Hematopoietic multipotent progenitor cell (in vitro differentiated cells): ENCODE measurements at regions not wholly inside any gene's neighbourhood (a gene's known extent, or its start where the extent isn't known, plus 50 kb on each side); places are given as distances from the start of the nearest gene placed in this dataset.

ENCODE experiments used
- DNase-seq, 3 donors: peaks; one replicate each; pipeline ENCODE4 v3.0.0-alpha.2; 2011 to 2015; ENCODE audit warnings: low read depth in 2 of 3, low spot score in 2 of 3

DNA sequence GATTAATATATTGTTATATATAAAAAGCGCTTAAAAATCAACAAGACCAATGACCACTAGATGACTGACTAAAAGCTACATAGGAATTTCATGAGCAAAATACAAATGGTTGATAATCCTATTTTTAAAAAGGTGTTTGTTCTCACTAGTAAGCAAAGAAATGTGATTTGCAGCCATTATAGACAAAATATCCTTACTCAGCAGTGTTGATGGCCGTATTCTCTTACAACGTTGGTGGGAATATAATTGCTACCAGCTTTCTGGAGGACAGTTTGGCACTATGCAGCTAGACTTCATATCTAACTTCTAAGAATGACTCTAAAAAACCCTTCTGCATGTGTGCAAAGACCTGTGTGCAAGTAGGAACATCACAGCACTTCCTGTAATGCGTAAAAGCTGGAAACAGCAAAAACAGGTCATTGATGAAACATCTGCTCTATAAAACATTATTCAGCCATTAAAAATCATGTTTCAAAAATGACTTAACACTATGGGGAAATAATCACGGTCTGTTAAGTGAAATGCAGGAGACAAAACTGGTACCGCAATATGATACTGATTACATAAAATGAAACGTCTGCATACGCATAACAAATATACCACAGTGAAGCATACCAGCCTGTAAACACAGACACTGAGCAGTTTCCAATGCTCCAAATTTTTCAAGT lies 70.1 kb upstream of the LINC01488 start:
- DNase-seq, result no peak

GRCh38 chr11:69413015-69413801 lies 68.3 kb upstream of the LINC01488 start:
- no peak for DNase-seq

DNA sequence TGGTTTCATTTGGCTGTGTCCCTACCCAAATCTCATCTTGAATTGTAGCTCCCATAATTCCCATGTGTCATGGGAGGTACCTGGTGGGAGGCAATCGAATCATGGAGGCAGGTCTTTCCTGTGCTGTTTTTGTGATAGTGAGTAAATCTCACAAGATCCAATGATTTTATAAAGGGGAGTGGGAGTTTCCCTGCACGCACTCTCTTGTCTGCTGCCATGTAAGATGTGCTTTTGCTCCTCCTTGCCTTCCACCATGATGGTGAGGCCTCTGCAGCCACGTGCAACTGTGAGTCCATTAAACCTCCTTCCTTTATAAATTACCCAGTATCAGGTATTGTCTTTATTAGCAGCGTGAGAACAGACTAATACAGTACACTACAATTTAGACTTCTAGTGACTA lies 67.5 kb upstream of the LINC01488 start:
- no peak for DNase-seq

DNA sequence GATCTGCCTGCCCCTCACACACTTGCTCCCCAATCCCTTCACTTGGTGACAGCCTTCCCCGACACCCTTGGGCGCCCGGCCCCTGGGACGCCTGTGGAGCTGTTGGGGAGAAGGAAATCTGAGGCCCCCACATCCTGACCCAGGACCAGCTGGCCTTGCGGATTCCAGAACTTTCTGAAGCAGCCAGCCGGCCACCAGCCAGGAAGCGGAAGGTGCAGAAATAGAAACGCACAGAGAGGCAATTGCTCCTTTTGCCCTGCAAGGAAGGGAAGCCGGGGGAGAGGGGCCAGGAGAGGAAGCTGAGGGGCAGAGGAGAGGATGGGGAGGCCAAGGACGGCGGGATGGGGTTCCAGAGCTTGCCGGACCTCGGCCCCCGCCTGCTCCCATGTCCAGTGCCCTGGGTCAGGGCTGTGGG lies 66.7 kb upstream of the LINC01488 start:
- no peak for DNase-seq

DNA sequence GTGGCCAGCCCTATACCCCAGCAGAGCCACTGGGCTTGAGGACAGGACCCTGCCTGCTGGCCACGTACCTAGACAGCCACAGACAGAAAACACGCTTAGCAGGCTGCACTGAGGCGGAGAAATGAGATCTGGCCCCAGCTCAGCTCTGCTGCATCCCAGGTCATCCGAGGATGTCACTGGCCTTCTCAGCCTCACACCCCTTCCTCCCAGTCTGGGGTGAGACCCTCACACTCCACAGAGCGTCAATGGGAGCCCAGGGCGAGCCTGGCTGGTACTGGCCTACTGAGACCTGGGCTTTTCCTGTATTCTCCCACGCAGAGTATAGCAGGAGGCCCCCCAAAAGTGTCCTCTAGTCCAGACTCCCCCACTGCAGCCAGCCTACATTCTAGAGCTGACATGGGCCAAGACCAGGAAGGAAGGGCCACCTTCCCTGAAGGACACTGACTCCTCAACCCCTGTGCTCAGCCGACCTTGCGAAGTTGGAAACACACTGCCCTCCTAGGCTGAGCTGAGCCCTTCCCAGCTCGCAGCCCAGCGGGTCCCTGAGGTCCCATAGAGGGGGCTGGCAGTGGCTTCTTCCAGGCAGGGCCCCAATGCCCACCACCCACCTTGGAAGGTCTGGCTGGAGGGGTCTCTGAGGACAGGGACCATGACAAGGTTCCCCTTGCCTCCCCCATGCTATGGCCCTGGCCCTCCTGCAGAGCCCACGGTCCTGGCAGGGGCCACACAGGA lies 65.9 kb upstream of the LINC01488 start:
- no peak for DNase-seq

- peak in 2 of 3 donors; percentile 63 to 71 for DNase-seq
Measured at GRCh38 chr11:69416143-69416515, 65.3 kb upstream of the LINC01488 start.

GRCh38 chr11:69416762-69417698 lies 64.4 kb upstream of the LINC01488 start:
- peak in 2 of 3 donors; percentile 49 to 71 for DNase-seq

- no peak for DNase-seq
Measured at GRCh38 chr11:69417699-69418085, 63.8 kb upstream of the LINC01488 start.

- DNase-seq, result no peak
Measured at GRCh38 chr11:69418576-69419296, 62.7 kb upstream of the LINC01488 start.

DNA sequence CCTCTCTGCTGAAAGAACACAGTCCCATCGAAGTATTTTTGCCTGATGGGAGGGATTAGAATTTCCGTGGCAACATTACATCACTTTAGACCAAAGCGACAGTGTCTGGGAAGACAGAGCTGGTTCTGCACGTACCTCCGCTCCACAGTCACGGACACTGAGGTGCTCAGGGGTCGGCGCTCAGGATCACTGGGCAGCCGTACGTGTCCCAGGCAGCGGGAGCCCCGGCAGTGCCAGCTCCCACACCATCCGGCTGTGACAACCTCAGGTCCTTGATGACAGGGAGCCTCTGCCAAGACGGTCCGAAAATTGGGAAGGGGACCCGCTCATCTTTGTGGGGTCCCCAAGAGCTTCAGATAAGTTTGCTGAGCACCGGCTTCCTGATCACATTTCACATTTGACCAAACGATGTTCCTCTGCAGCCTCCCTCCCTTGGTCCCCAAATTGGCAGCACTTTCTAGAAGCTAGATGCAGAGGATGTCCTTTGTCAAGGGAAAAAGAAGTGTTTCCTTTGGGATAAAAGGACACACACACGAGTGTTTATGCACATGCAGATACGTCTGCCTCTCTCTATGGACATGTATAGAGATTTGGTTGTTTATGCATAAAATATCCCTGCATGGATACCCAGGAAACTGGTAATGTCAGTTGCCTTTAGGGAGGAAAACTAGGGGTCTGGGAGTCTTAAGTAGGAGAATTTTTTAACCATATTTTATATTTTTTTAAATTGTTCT lies 61.6 kb upstream of the LINC01488 start:
- no peak for DNase-seq

DNA sequence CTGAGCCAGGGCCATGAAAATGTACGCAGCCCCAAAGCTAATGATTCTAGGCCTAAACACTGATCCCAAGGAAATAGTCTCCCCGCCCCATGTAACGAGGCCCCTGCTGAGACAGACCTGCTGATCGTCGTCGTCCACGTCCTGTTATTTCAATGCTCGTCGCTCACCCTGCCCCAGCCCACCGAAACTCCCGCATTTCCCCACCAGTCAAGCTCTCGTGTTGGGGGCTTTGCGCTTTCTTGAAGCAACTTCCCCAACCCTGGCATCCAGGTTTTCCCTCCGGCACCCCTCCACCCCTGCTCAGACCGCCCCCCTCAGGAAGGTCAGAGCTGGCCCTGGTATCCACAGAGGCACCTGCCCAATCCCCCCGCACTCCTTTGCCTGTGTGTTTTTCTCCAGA lies 58.8 kb upstream of the LINC01488 start:
- DNase-seq, result no peak

- no peak for DNase-seq
Measured at GRCh38 chr11:69423181-69423580, 58.3 kb upstream of the LINC01488 start.

- DNase-seq, result no peak
Measured at GRCh38 chr11:69423611-69424385, 57.7 kb upstream of the LINC01488 start.

DNA sequence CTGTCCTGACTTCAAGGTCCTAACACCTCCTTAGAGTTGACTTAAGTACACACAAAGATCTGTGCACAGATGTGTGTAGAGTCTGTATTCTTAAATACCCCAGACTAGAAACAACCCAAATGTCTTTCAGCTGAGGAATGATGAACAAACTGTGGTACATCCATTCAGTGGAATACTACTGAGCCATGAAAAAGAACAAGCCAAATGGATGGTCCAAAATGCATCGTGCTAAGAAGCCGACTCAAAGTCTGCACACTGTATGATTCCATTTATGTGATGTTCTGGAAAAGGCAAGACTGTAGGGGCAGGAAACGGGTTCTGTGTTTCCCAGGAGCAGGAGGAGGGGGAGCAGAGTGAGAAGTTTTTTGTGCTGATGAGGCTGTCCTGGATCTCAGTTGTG lies 56.7 kb upstream of the LINC01488 start:
- no peak for DNase-seq

GRCh38 chr11:69425444-69425843 lies 56.0 kb upstream of the LINC01488 start:
- DNase-seq, result no peak

DNA sequence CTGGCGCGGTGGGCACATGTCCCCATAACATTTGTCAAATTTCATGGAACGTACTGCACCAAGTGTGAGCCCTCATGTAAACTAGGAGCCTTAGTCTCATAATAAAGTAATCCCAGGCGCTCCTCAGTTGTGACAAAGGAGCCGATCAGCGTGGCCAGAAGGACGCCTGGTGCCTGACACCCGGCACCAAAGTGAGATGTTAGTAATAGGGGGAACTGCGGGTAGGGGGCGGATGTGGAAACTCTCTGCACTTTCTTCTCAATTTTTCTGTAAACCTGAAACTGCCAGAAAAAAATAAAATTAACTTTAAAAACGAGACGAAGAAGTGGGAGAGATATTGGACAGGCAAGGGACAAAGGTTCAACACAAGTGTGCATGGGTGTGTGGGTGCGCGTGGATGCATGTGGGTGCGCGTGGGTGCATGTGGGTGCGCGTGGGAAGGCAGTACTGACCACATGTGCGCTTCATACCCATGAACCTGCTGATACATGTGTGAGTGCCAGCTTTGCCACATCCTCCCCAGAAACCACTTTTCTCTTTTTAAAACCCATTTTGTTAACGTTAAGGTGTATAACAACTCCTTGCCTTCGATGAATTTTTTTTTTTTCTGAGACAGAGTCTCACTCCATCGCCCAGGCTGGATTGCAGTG lies 55.4 kb upstream of the LINC01488 start:
- no peak for DNase-seq

DNA sequence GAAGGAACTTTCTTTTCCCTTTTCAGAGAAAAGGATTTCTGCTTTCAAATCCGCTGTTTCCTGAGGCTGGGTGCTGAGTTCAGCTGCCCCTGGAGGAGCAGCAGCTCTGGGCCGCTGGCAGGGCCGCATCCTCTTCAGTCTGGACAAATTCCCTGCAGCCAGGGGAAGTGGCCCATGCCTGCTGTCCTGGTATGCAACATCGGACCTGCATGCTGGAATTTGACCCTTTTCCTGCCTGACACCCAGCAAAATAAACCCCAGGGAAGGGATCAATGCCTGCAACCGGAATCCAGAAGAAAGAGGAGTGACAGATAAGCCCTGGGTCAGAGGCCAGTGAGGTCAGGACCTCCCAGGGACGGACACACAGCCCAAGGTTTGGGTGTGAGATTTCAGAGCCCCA lies 54.1 kb upstream of the LINC01488 start:
- DNase-seq, result no peak
